T-helper 17 cell (primary cell): ENCODE measurements at regions not wholly inside any gene's neighbourhood (a gene's known extent, or its start where the extent isn't known, plus 50 kb on each side); places are given as distances from the start of the nearest gene placed in this dataset.

Source experiments
- ATAC-seq: fragments of 150-1000 bp; cut with Tn5 transposase; 2 replicates; pipeline ENCODE4 v1.10.0; 2021; ENCODE audit warnings: mild to moderate bottlenecking, moderate library complexity
- DNase-seq, 3 donors: peaks; one replicate each; pipeline versions ENCODE4 v3.0.0 to v3.0.0-alpha.2; 2020 to 2021
- H3K9me3 ChIP-seq: one replicate; pipeline ENCODE4 v1.7.0; 2013; ENCODE audit warnings: low read length, mild to moderate bottlenecking; ENCODE audit not compliant: control insufficient read depth, poor library complexity, severe bottlenecking
- H3K27ac Mint-ChIP-seq: one replicate; pipeline ENCODE4 v1.8.0; 2022; ENCODE audit warnings: mild to moderate bottlenecking, moderate library complexity, mixed read lengths
- H3K27me3 Mint-ChIP-seq: one replicate; pipeline ENCODE4 v1.8.0; 2022; ENCODE audit warnings: mixed read lengths
- H3K36me3 Mint-ChIP-seq: one replicate; pipeline ENCODE4 v1.8.0; 2022; ENCODE audit warnings: low read depth, mixed read lengths
- H3K4me1 Mint-ChIP-seq: one replicate; pipeline ENCODE4 v1.8.0; 2022; ENCODE audit warnings: mild to moderate bottlenecking, mixed read lengths
- H3K4me3 Mint-ChIP-seq: one replicate; pipeline ENCODE4 v1.8.0; 2022; ENCODE audit warnings: mild to moderate bottlenecking, moderate library complexity, mixed read lengths

GRCh38 chr10:111161109-111161874 lies 84.5 kb downstream of the ADRA2A start:
- Mint-ChIP-seq H3K4me1 (no peaks in the 10 kb centered on the region), H3K27ac (no peak overlapping the region), H3K36me3 (peaks cover 6% of the 10 kb centered on the region), H3K4me3 (no peak overlapping the region), H3K27me3 (peaks cover 47% of the 10 kb centered on the region)
- ATAC-seq (no peak), DNase-seq (no peak)
- H3K9me3 ChIP-seq, result no peaks in the 10 kb centered on the region

DNA sequence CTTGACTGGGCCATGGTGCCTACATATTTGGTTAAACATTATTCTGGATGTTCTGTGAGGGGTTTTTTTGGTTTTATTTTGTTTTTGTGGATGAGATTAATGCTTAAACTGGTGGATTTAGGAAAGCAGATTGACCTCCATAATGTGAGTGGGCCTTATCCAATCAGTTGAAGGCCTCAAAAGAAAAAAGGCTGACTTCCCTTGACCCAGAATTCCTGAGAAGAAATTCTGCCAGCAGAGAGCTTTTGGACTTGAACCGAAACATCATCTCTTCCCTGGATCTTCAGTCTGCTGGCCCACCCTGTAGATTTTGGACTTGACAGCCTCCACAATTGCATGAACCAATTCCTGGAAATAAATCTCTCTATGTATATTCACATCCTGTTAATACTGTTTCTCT lies 94.4 kb downstream of the ADRA2A start:
- H3K36me3 Mint-ChIP-seq, result peaks cover 2% of the 10 kb centered on the region
- ATAC-seq (no peak), DNase-seq (no peak)
- H3K27me3 Mint-ChIP-seq, result peaks cover 12% of the 10 kb centered on the region
- no peak overlapping the region for H3K27ac Mint-ChIP-seq
- H3K9me3 ChIP-seq, result no peaks in the 10 kb centered on the region
- H3K4me1 Mint-ChIP-seq, result peaks cover 2% of the 10 kb centered on the region
- no peak overlapping the region for H3K4me3 Mint-ChIP-seq

DNA sequence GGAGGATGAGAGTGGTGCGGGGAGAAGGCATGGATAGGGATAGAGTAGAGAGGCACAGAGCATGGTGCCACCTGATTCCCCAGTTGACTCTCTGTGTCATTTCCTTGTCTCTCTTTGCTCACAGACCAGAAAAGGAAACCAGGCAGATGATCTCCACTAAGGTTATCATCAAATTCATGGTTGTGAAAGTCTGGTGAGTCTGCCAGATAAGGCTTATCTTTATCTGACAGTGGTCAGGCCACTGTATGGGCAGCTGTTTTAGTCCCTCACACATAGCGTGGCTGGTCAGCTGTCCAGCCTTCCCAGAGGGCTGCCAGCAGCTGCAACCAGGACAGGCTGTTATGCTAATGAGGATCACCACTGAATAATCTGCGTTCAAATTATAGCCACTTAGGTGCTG lies 99.0 kb downstream of the ADRA2A start:
- no peaks in the 10 kb centered on the region for H3K9me3 ChIP-seq
- peaks cover 30% of the 10 kb centered on the region for H3K27me3 Mint-ChIP-seq
- DNase-seq (no peak), ATAC-seq (no peak)
- H3K4me1 Mint-ChIP-seq, result peaks cover 2% of the 10 kb centered on the region
- H3K36me3 Mint-ChIP-seq, result peaks cover 2% of the 10 kb centered on the region
- no peak overlapping the region for H3K27ac Mint-ChIP-seq
- no peak overlapping the region for H3K4me3 Mint-ChIP-seq

- ATAC-seq (no peak), DNase-seq (no peak)
- Mint-ChIP-seq H3K27ac (no peak overlapping the region), H3K36me3 (peaks cover 2% of the 10 kb centered on the region), H3K4me1 (peaks cover 2% of the 10 kb centered on the region), H3K27me3 (peaks cover 42% of the 10 kb centered on the region), H3K4me3 (no peak overlapping the region)
- H3K9me3 ChIP-seq, result no peaks in the 10 kb centered on the region
Measured at GRCh38 chr10:111177379-111177778, 100.5 kb downstream of the ADRA2A start.

DNA sequence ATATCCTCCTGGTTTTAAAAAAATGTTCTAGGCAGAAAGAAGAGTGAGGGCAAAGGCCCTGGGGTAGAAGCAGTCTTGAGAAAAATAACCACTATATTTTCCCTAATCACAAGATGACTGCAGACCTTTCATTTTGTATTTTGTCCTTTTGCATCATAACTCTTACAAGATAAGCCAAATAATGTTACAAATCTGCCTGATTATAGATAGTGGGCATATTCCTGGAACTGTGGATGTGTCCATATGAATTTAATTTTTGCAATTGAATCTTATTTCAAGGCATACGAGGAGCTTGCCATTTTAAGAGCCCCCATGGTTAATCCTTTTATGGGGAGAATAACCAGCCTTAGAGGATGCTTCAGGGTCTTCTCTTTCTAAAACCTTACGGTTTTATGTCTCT lies 102.7 kb downstream of the ADRA2A start:
- Mint-ChIP-seq H3K4me3 (no peak overlapping the region), H3K27ac (no peak overlapping the region), H3K27me3 (peaks cover 53% of the 10 kb centered on the region), H3K4me1 (peaks cover 2% of the 10 kb centered on the region), H3K36me3 (peaks cover 2% of the 10 kb centered on the region)
- no peak for ATAC-seq
- DNase-seq, result no peak
- H3K9me3 ChIP-seq, result no peaks in the 10 kb centered on the region

- no peak overlapping the region for H3K27ac Mint-ChIP-seq
- no peaks in the 10 kb centered on the region for H3K4me1 Mint-ChIP-seq
- H3K4me3 Mint-ChIP-seq, result no peak overlapping the region
- no peak for ATAC-seq
- no peaks in the 10 kb centered on the region for H3K36me3 Mint-ChIP-seq
- peaks cover 42% of the 10 kb centered on the region for H3K27me3 Mint-ChIP-seq
- DNase-seq, result no peak
- no peaks in the 10 kb centered on the region for H3K9me3 ChIP-seq
Measured at GRCh38 chr10:111186358-111186757, 109.5 kb downstream of the ADRA2A start.

DNA sequence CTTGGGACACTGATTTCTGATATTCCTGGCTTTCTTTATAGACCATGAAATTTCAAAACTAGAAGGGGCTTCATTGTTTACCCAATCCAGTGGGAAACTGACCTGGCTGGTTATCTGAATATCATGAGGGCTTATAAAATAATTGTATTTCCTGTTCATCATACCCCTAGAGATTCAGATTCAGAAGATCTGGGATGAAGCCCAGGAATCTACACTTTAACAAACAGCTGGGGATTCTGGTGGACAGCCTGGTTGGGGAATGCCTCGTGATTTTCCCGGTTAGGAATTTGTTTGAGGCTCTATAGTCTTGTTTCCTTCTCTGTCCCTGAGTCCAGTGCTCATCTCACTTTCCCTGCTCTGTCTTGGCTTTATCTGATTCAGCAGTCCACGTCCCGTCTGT lies 110.3 kb downstream of the ADRA2A start:
- no peaks in the 10 kb centered on the region for H3K36me3 Mint-ChIP-seq
- no peak for ATAC-seq
- H3K27me3 Mint-ChIP-seq, result peaks cover 36% of the 10 kb centered on the region

GRCh38 chr10:111199587-111199986 lies 122.8 kb downstream of the ADRA2A start:
- H3K36me3 Mint-ChIP-seq, result no peaks in the 10 kb centered on the region
- H3K9me3 ChIP-seq, result no peaks in the 10 kb centered on the region
- DNase-seq, result no peak
- no peak overlapping the region for H3K27ac Mint-ChIP-seq
- H3K27me3 Mint-ChIP-seq, result peaks cover 34% of the 10 kb centered on the region
- no peak for ATAC-seq
- no peak overlapping the region for H3K4me3 Mint-ChIP-seq
- H3K4me1 Mint-ChIP-seq, result no peaks in the 10 kb centered on the region

More for the DNA sequence above, 110.3 kb downstream of the ADRA2A start:
- H3K4me1 Mint-ChIP-seq, result no peaks in the 10 kb centered on the region
- no peak for DNase-seq
- no peaks in the 10 kb centered on the region for H3K9me3 ChIP-seq
- H3K4me3 Mint-ChIP-seq, result no peak overlapping the region
- H3K27ac Mint-ChIP-seq, result no peak overlapping the region

GRCh38 chr10:111200505-111201186 lies 123.8 kb downstream of the ADRA2A start:
- no peak overlapping the region for H3K4me3 Mint-ChIP-seq
- ATAC-seq (no peak), DNase-seq (no peak)
- H3K27ac Mint-ChIP-seq, result no peak overlapping the region
- no peaks in the 10 kb centered on the region for H3K4me1 Mint-ChIP-seq
- H3K36me3 Mint-ChIP-seq, result no peaks in the 10 kb centered on the region
- peaks cover 37% of the 10 kb centered on the region for H3K27me3 Mint-ChIP-seq
- H3K9me3 ChIP-seq, result no peaks in the 10 kb centered on the region

- no peaks in the 10 kb centered on the region for H3K9me3 ChIP-seq
- Mint-ChIP-seq H3K36me3 (peaks cover 3% of the 10 kb centered on the region), H3K4me3 (no peak overlapping the region), H3K27me3 (peaks cover 51% of the 10 kb centered on the region), H3K27ac (no peak overlapping the region), H3K4me1 (no peaks in the 10 kb centered on the region)
- no peak for DNase-seq
- ATAC-seq, result no peak
Measured at GRCh38 chr10:111203615-111204014, 126.8 kb downstream of the ADRA2A start.

DNA sequence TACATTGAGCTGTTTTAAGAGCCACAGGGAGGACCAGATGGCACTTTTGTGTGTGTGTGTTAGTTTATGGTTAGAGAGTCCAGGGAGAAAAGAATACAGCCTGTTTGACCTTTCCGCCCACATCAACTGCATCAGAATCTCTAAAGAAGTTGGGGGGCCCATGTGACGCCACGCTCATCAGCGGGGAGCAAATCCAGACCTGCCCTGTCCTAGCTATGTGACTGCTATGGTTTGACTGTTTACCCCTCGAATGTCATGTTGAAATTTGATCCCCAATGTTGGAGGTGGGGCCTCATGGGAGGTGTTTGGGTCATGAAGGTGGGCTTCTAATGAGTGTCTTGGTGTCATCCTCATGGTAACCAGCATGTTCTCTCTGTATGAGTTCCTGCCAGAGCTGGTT lies 128.0 kb downstream of the ADRA2A start:
- H3K27me3 Mint-ChIP-seq, result peaks cover 58% of the 10 kb centered on the region
- peaks cover 3% of the 10 kb centered on the region for H3K36me3 Mint-ChIP-seq
- H3K4me3 Mint-ChIP-seq, result no peak overlapping the region
- peaks cover under 1% of the 10 kb centered on the region for H3K4me1 Mint-ChIP-seq
- H3K9me3 ChIP-seq, result no peaks in the 10 kb centered on the region
- DNase-seq, result no peak
- H3K27ac Mint-ChIP-seq, result no peak overlapping the region
- ATAC-seq, result no peak

GRCh38 chr10:111206521-111206920 lies 129.7 kb downstream of the ADRA2A start:
- no peak for DNase-seq
- Mint-ChIP-seq H3K27me3 (peaks cover 55% of the 10 kb centered on the region), H3K4me1 (peaks cover 2% of the 10 kb centered on the region), H3K27ac (no peak overlapping the region), H3K36me3 (peaks cover 3% of the 10 kb centered on the region), H3K4me3 (no peak overlapping the region)
- ATAC-seq, result no peak
- no peaks in the 10 kb centered on the region for H3K9me3 ChIP-seq

- ATAC-seq, result no peak
- DNase-seq, result no peak
- Mint-ChIP-seq H3K27ac (no peak overlapping the region), H3K4me3 (no peak overlapping the region), H3K27me3 (peaks cover 53% of the 10 kb centered on the region), H3K36me3 (peaks cover 3% of the 10 kb centered on the region), H3K4me1 (peaks cover 2% of the 10 kb centered on the region)
- H3K9me3 ChIP-seq, result no peaks in the 10 kb centered on the region
Measured at GRCh38 chr10:111207500-111207899, 130.7 kb downstream of the ADRA2A start.

GRCh38 chr10:111208951-111209350 lies 132.1 kb downstream of the ADRA2A start:
- H3K9me3 ChIP-seq, result no peaks in the 10 kb centered on the region
- H3K27ac Mint-ChIP-seq, result no peak overlapping the region
- DNase-seq (no peak), ATAC-seq (no peak)
- no peak overlapping the region for H3K4me3 Mint-ChIP-seq
- peaks cover 3% of the 10 kb centered on the region for H3K36me3 Mint-ChIP-seq
- peaks cover 47% of the 10 kb centered on the region for H3K27me3 Mint-ChIP-seq
- H3K4me1 Mint-ChIP-seq, result peaks cover 2% of the 10 kb centered on the region
